Peyer's patch (tissue), 4 donors: ENCODE measurements at regions not wholly inside any gene's neighbourhood (a gene's known extent, or its start where the extent isn't known, plus 50 kb on each side); places are given as distances from the start of the nearest gene placed in this dataset.

Experiments
- POLR2A ChIP-seq, 2 donors: fragments of 450-650 bp; IDR thresholded peaks; one replicate each; pipeline ENCODE4 v1.5.1; 2017; ENCODE audit warnings: antibody characterized with exemption in 2 of 2, mild to moderate bottlenecking in 2 of 2, moderate library complexity in 2 of 2
- TF ChIP-seq, protein P1 (sequence below), 6 experiments: fragments of 450-650 bp in 4 of 6; fragments of 200-600 bp in 2 of 6; sonication (generic) in 1 of 6; IDR thresholded peaks; one replicate each; pipeline ENCODE4 v1.5.1; 2017 to 2019; ENCODE audit warnings: antibody characterized with exemption in 6 of 6, mild to moderate bottlenecking in 3 of 6, moderate library complexity in 1 of 6

DNA sequence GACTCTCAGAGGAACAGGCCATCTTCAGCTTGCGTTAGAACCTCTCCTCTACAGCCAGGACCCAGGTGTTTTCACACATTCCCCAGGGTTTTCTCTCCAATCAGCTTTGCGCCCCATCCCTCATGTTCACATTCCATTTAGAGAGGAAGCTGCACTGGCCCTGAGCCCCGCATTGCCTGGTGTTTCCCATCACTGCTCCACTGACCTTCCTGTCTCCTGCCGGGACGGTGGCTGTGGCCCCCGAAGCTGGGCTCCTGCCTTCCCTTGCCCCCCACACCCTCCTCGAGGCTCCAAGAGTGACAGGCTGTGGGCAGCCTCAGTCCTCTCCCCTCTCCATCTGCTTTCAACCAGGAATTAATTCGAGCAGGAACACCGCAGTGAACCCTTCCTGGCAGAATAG lies 357.3 kb downstream of the THBS2 start:
- no peak for TF ChIP-seq POLR2A (IDR thresholded peaks at IDR 0.05)
- TF ChIP-seq, protein P1, sequence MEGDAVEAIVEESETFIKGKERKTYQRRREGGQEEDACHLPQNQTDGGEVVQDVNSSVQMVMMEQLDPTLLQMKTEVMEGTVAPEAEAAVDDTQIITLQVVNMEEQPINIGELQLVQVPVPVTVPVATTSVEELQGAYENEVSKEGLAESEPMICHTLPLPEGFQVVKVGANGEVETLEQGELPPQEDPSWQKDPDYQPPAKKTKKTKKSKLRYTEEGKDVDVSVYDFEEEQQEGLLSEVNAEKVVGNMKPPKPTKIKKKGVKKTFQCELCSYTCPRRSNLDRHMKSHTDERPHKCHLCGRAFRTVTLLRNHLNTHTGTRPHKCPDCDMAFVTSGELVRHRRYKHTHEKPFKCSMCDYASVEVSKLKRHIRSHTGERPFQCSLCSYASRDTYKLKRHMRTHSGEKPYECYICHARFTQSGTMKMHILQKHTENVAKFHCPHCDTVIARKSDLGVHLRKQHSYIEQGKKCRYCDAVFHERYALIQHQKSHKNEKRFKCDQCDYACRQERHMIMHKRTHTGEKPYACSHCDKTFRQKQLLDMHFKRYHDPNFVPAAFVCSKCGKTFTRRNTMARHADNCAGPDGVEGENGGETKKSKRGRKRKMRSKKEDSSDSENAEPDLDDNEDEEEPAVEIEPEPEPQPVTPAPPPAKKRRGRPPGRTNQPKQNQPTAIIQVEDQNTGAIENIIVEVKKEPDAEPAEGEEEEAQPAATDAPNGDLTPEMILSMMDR (IDR thresholded peaks at IDR 0.05): no peak
